A673 (cell line): ENCODE measurements at regions not wholly inside any gene's neighbourhood (a gene's known extent, or its start where the extent isn't known, plus 50 kb on each side); places are given as distances from the start of the nearest gene placed in this dataset.

Experiments
- EZH2 ChIP-seq: fragments of 200-600 bp; sonication (generic); IDR thresholded peaks from 2 replicates; pipeline ENCODE4 v1.6.1; 2017; ENCODE audit warnings: borderline replicate concordance, low read depth, mild to moderate bottlenecking, mixed read lengths, antibody characterized with exemption, low read length; ENCODE audit not compliant: poor library complexity, severe bottlenecking
- TF ChIP-seq, protein P1 (sequence below): fragments of 300-800, 200-600 bp; sonication (generic); conservative IDR thresholded peaks from 2 replicates; pipeline ENCODE4 v1.5.1; 2017; ENCODE audit warnings: low read depth, mild to moderate bottlenecking, antibody characterized with exemption, low read length, moderate library complexity, mixed read lengths

DNA sequence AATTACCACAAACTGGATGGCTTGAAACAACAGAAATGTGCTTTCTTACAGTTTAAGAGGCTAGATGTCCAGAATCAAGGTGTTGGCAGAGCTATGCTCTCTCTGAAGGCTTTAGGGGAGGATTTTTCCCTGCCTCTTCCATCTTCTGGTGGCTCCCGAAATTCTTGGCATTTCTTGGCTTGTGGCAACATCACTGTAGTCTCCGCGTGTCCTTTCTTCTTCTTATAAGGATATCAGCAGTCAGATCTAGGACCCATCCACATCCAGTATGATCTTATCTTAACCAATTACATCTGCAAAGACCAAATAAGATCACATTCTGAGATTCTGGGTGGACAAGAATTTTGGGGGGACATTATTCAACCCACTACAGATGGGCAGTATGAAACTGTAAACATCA, 119.2 kb upstream of the PMFBP1 start:
- TF ChIP-seq, protein P1, sequence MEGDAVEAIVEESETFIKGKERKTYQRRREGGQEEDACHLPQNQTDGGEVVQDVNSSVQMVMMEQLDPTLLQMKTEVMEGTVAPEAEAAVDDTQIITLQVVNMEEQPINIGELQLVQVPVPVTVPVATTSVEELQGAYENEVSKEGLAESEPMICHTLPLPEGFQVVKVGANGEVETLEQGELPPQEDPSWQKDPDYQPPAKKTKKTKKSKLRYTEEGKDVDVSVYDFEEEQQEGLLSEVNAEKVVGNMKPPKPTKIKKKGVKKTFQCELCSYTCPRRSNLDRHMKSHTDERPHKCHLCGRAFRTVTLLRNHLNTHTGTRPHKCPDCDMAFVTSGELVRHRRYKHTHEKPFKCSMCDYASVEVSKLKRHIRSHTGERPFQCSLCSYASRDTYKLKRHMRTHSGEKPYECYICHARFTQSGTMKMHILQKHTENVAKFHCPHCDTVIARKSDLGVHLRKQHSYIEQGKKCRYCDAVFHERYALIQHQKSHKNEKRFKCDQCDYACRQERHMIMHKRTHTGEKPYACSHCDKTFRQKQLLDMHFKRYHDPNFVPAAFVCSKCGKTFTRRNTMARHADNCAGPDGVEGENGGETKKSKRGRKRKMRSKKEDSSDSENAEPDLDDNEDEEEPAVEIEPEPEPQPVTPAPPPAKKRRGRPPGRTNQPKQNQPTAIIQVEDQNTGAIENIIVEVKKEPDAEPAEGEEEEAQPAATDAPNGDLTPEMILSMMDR: no peak
- TF ChIP-seq EZH2: no peak
